Immature natural killer cell (primary cell): ENCODE measurements at regions not wholly inside any gene's neighbourhood (a gene's known extent, or its start where the extent isn't known, plus 50 kb on each side); places are given as distances from the start of the nearest gene placed in this dataset.

Source experiments
- DNase-seq, 3 donors: peaks; one replicate each; pipeline ENCODE4 v3.0.0; 2022; ENCODE audit warnings: mixed read lengths in 1 of 3
- H3K27ac Mint-ChIP-seq, 6 donors: one replicate each; pipeline ENCODE4 v1.8.0; 2020; ENCODE audit warnings: mixed read lengths in 6 of 6, mild to moderate bottlenecking in 5 of 6, inconsistent platforms in 4 of 6, moderate library complexity in 3 of 6
- H3K27me3 Mint-ChIP-seq, 3 donors: one replicate each; pipeline ENCODE4 v1.8.0; 2020 to 2021; ENCODE audit warnings: low read depth in 3 of 3, mild to moderate bottlenecking in 3 of 3, mixed read lengths in 3 of 3, moderate library complexity in 3 of 3, inconsistent platforms in 1 of 3
- H3K36me3 Mint-ChIP-seq, 3 donors: one replicate each; pipeline ENCODE4 v1.8.0; 2020; ENCODE audit warnings: mixed read lengths in 3 of 3, inconsistent platforms in 2 of 3, mild to moderate bottlenecking in 2 of 3
- H3K4me1 Mint-ChIP-seq, 2 donors: one replicate each; pipeline ENCODE4 v1.8.0; 2020; ENCODE audit warnings: inconsistent platforms in 2 of 2, mild to moderate bottlenecking in 2 of 2, mixed read lengths in 2 of 2, moderate library complexity in 1 of 2
- H3K4me3 Mint-ChIP-seq, 5 donors: one replicate each; pipeline ENCODE4 v1.8.0; 2020; ENCODE audit warnings: mild to moderate bottlenecking in 5 of 5, mixed read lengths in 5 of 5, inconsistent platforms in 3 of 5, moderate library complexity in 3 of 5
- H3K9me3 Mint-ChIP-seq, 6 donors: one replicate each; pipeline ENCODE4 v1.8.0; 2020; ENCODE audit warnings: mild to moderate bottlenecking in 6 of 6, mixed read lengths in 6 of 6, inconsistent platforms in 4 of 6, moderate library complexity in 3 of 6

DNA sequence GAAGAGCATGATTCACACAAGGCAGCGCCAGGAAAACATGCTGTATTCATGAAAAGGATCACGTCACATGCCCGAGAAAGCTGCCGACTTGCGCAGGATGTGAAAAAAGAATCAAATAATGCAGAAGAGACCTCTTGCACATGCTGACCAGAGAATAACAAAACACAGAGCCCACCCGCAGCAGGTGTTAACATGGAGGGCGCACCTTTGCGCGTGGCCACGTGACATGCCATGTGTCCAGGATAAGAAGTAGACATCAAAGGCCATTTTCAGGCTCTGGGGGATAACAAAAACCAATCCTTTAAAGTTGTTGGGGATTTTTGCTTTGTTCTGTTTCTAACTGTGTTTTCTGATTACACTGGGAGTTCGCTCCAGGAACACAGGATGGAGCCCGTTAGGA is 1332.8 kb downstream of the ZPLD1 start:
- Mint-ChIP-seq H3K27me3 (no peaks in the 10 kb centered on the region), H3K36me3 (no peaks in the 10 kb centered on the region), H3K4me1 (no peaks in the 10 kb centered on the region), H3K9me3 (peaks cover 3 to 40% (median 12%) of the 10 kb centered on the region in 6 donors), H3K27ac (no peak overlapping the region), H3K4me3 (no peak overlapping the region)
- DNase-seq = no peak

DNA sequence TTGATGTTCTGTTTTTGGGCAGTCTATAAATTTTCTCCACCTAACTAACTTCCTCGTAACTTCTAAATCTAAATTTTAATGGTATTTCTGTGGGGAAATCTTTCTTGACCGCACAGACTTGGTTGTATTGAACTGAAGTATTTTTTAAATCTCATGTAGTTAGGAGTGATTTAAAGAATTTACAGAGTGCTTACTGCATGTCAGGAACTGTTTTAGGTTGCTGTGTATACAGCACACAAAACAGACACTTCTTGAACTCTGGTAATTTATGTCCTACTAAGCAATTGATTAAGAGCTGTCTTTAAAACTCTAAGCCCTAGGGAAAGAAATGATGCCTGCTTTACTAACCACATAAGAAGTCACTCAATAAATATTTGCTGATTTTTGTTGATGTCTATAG is 1350.2 kb downstream of the ZPLD1 start:
- H3K9me3 Mint-ChIP-seq = peaks cover 3 to 20% (median 5%) of the 10 kb centered on the region in 6 donors
- H3K4me1 Mint-ChIP-seq = no peaks in the 10 kb centered on the region
- DNase-seq = no peak
- H3K27me3 Mint-ChIP-seq = no peaks in the 10 kb centered on the region
- no peak overlapping the region for H3K4me3 Mint-ChIP-seq
- no peak overlapping the region for H3K27ac Mint-ChIP-seq
- no peaks in the 10 kb centered on the region for H3K36me3 Mint-ChIP-seq

DNA sequence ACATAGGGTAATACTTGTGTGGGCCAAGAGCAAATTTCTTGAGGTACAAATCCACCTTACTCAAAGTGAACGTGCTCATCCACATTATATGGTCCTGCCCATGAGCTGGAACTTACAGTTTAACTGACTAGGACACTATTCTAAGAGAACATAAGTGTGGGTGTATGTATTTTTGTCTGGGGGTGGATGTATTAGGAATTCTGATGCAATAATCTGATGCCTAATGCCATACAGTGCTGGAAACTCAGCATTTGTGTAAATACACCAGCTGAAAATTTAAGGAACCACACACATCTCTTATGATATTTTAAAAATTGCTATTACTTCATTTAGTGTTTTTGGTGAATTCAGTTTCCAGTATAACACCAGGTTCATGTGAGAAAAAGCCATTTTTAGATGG is 1350.7 kb downstream of the ZPLD1 start:
- no peak for DNase-seq

DNA sequence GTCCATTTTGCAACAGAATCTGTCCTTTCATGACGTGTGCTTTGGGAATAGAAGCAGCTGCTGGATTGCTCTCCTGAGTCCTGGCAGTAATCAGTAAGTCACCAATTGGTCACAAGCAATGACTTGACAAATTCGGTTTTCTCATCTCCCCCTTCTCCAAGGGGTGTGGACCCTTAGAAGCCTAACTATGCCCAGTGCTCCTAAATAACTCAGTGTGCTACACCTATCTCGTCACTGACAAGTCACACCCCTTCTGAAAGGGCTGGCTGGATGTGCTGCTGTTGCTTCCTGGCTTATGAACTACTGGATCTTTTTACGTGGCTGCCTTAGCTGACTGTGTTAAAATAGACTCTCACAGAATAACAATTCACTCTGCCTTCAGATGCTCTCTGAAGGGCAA is 1351.5 kb downstream of the ZPLD1 start:
- Mint-ChIP-seq H3K27me3 (no peaks in the 10 kb centered on the region), H3K4me1 (no peaks in the 10 kb centered on the region), H3K4me3 (no peak overlapping the region), H3K36me3 (no peaks in the 10 kb centered on the region), H3K9me3 (peaks cover 3 to 14% (median 5%) of the 10 kb centered on the region in 6 donors), H3K27ac (no peak overlapping the region)
- DNase-seq = no peak

More for the DNA sequence above, 1350.7 kb downstream of the ZPLD1 start:
- Mint-ChIP-seq H3K4me3 (no peak overlapping the region), H3K4me1 (no peaks in the 10 kb centered on the region), H3K27ac (no peak overlapping the region), H3K27me3 (no peaks in the 10 kb centered on the region), H3K9me3 (peaks cover 3 to 20% (median 5%) of the 10 kb centered on the region in 6 donors), H3K36me3 (no peaks in the 10 kb centered on the region)

DNA sequence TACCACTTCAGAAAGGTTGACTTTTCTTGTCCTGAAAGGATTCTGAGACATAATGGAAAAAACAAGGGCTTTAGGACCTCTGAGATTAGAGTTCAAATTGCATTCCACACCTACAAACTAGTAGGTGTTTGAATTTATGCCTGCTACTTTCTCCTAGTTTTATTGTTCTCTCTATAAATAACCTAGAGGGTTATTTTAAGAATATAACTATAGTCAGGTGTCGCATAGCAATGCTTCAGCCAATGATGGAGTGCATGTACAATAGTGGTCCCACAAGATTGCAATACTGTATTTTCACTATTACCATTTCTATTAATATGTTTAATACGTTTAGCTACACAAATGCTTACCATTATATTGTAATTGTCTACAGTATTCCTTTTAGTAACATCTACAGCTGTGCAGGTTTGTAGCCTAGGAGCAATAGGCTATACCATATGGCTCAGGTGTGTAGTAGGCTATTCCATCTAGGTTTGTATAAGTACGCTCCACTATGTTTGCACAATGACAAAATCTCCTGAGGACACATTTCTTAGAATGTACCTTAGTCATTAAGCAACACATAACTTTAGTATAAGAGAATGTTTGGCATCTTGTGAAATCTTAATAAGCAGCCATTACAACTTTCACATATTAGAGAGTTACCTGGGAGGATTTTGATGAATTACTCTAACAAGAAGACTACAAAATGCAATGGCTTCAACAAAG is 1352.5 kb downstream of the ZPLD1 start:
- Mint-ChIP-seq H3K36me3 (no peaks in the 10 kb centered on the region), H3K27me3 (no peaks in the 10 kb centered on the region), H3K4me1 (no peaks in the 10 kb centered on the region), H3K27ac (no peak overlapping the region), H3K4me3 (no peak overlapping the region), H3K9me3 (peaks cover 3 to 14% (median 5%) of the 10 kb centered on the region in 6 donors)
- DNase-seq = no peak

DNA sequence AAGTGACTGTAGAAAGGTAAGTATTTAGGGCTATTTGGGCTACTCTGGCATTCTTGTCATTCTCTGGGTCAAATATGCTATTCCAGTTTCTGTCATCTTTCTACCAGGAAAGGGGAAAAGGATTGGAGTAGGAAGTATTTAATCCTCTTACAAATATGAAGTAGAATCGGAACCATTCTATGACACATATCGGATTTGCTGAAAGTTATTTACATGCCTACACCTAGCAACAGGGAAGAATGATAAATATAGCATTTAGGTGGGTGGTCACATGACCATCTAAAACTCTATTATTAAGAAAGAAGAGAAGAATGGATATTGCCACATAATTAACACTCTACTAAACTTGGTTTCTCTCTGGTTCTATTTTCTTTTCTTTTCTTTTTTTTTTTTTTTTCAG is 1353.1 kb downstream of the ZPLD1 start:
- Mint-ChIP-seq H3K9me3 (peaks cover 2 to 10% (median 5%) of the 10 kb centered on the region in 6 donors), H3K27ac (no peak overlapping the region), H3K4me3 (no peak overlapping the region), H3K4me1 (no peaks in the 10 kb centered on the region), H3K36me3 (no peaks in the 10 kb centered on the region), H3K27me3 (no peaks in the 10 kb centered on the region)
- no peak for DNase-seq

DNA sequence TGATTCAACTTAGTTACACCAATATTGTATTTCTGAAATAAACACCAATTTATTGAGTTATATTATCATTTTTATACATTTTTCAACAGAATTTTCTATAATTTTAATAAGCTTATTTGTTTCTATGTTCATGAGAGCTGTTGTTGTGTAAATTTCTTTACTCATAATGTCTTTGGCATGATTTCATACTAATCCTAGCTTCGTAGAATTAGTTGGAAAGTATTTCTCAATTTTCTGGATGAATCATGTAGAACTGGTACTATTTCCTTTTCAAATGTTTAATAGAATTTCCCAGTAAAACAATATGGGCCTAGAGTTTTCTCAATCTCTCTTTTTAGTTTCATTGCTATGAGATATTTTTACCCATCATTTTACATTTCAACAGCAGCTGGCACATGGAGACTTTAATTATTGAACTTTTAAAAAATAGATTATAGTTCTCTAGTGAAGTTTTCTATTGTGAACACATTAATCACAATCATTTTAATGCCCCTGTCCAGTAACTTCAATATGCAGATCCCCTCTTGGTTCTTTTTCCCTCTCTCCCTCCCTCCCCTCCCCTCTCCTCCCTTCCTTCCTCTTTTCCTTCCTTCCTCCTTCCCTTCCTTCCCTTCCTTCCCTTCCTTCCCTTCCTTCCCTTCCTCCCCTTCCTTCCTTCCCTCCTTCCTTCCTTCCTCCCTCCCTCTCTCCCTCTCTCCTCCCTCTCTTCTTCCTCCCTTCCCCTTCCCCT is 1357.1 kb downstream of the ZPLD1 start:
- Mint-ChIP-seq H3K9me3 (peaks cover 3 to 13% (median 7%) of the 10 kb centered on the region in 6 donors), H3K4me3 (no peak overlapping the region), H3K36me3 (no peaks in the 10 kb centered on the region), H3K4me1 (no peaks in the 10 kb centered on the region), H3K27me3 (no peaks in the 10 kb centered on the region), H3K27ac (no peak overlapping the region)
- no peak for DNase-seq

DNA sequence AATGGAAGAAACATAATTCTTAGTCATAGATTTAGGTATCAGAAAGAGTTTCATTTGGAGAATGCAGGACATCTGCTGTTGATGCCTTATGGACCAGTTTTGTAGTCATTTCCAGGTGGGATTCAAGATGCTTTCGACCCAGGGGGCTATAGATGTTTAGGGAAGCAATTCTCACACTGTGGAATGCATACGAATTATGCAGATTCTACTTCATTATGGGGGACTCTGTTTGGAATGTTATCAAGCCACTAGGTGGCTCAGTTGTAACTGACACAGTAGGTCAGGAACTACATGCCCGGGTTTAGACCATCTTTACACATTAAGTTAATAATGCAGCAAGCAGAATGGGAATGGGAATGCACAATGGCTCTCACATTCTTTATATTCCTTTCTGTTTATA is 1359.8 kb downstream of the ZPLD1 start:
- H3K4me1 Mint-ChIP-seq = no peaks in the 10 kb centered on the region
- no peak overlapping the region for H3K4me3 Mint-ChIP-seq
- peaks cover 2 to 13% (median 5%) of the 10 kb centered on the region in 6 donors for H3K9me3 Mint-ChIP-seq
- DNase-seq = no peak
- H3K36me3 Mint-ChIP-seq = no peaks in the 10 kb centered on the region
- no peak overlapping the region for H3K27ac Mint-ChIP-seq
- no peaks in the 10 kb centered on the region for H3K27me3 Mint-ChIP-seq

DNA sequence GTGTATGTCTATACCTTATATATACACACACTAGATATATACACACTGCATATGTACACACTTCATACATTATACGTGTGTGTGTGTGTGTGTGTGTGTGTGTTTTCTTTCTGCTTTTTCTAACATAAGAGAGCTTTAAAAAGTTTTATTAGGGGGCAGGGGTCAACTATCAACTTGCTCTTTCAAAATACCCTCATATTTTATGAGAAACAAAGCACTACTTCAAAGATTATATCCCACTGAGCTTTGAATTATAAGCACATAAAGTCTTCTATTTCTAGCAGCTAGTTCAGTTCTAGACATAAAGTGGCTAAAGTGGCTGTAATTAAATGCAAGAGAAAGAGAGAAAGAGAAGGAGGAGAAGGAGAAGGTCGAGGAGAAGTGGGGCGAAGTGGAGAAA is 1361.3 kb downstream of the ZPLD1 start:
- Mint-ChIP-seq H3K27me3 (no peaks in the 10 kb centered on the region), H3K9me3 (peaks cover 2 to 22% (median 8%) of the 10 kb centered on the region in 6 donors), H3K4me1 (no peaks in the 10 kb centered on the region), H3K36me3 (no peaks in the 10 kb centered on the region), H3K4me3 (no peak overlapping the region), H3K27ac (no peak overlapping the region)
- DNase-seq = no peak

DNA sequence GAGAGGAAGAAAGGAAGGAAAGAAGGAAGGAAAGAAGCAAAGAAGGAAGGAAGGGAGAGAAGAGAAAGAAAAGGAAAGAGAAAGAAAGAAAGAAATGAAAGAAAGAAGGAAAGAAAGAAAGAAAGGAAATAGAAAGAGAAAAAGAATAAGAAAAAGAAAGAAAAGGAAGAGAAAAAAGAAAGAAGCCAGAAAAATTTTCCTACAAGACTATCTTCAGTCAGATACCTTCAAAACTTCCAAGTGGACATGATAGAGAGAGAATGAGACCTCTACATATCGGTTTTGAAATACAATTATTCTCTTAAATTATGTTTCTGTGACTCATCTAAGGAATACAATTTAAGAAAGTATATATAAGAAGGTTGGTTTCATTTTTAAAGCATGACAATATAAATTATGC is 1369.0 kb downstream of the ZPLD1 start:
- Mint-ChIP-seq H3K4me3 (no peak overlapping the region), H3K9me3 (peaks cover 4 to 56% (median 20%) of the 10 kb centered on the region in 6 donors), H3K27ac (no peak overlapping the region)

DNA sequence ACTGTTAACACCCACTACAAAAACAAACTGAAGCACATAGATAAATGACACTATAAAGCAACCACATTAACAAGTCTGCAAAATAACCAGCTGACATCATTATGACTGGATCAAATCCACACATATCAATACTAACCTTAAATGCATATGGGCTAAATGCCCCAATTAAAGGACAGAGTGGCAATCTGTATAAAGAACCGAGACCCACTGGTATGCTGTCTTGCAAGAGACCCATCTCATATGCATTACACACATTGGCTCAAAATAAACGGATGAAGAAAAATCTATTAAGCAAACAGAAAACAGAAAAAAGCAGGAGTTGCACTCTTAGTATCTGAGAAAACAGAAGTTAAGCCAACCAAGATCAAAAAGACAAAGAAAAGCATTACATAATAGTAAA is 1375.4 kb downstream of the ZPLD1 start:
- no peaks in the 10 kb centered on the region for H3K4me1 Mint-ChIP-seq

More for the DNA sequence above, 1369.0 kb downstream of the ZPLD1 start:
- no peak for DNase-seq
- no peaks in the 10 kb centered on the region for H3K4me1 Mint-ChIP-seq
- H3K36me3 Mint-ChIP-seq = no peaks in the 10 kb centered on the region
- H3K27me3 Mint-ChIP-seq = peaks cover 0 to 1% (median 0%) of the 10 kb centered on the region in 3 donors

DNA sequence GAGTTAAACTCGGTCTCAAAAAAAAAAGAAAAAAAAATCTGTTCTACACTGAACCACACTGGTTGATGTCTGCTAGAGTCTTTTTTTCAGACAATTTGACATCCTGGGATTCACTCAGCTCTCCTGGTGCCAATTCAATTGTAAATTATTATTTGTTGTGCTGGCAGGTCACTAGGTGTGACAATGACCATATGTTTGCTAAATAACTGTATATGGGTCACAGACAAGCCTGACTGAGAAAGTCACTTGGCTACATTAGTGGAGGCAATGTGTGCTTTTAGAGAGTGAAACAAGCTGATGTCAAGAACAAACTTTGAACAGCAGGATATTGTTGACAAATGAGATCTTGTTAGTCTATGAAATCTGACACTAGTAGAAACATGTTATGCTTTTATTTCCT is 1379.1 kb downstream of the ZPLD1 start:
- no peaks in the 10 kb centered on the region for H3K27me3 Mint-ChIP-seq
- H3K4me3 Mint-ChIP-seq = no peak overlapping the region
- no peak overlapping the region for H3K27ac Mint-ChIP-seq
- no peak for DNase-seq
- no peaks in the 10 kb centered on the region for H3K4me1 Mint-ChIP-seq
- no peaks in the 10 kb centered on the region for H3K36me3 Mint-ChIP-seq
- peaks cover 8 to 34% (median 22%) of the 10 kb centered on the region in 6 donors for H3K9me3 Mint-ChIP-seq

More for the DNA sequence above, 1375.4 kb downstream of the ZPLD1 start:
- Mint-ChIP-seq H3K9me3 (peaks cover 3 to 50% (median 20%) of the 10 kb centered on the region in 6 donors), H3K36me3 (no peaks in the 10 kb centered on the region), H3K27me3 (peaks cover 0 to 1% (median 0%) of the 10 kb centered on the region in 3 donors), H3K27ac (no peak overlapping the region), H3K4me3 (no peak overlapping the region)
- DNase-seq = no peak

DNA sequence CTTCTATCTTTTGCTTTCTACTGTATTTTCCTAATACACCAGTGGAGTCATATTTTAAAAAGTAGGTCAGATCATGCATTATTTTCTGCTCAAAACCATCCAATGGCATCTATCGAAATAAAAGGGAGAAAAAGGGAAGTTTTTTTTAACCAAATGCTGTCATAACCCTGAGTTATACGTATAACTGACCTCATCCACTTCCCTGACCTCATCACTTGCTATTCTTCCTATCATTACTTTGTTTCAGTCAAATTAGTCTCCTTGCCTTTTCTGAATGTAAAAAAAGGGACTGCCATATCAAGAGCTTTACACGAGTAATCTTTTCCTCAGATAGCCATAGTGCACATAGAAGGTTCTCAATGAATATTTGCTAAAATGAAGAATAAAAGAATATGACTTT is 1383.6 kb downstream of the ZPLD1 start:
- Mint-ChIP-seq H3K36me3 (no peaks in the 10 kb centered on the region), H3K4me1 (no peaks in the 10 kb centered on the region), H3K9me3 (peaks cover 9 to 35% (median 19%) of the 10 kb centered on the region in 6 donors), H3K27me3 (no peaks in the 10 kb centered on the region), H3K27ac (no peak overlapping the region), H3K4me3 (no peak overlapping the region)
- DNase-seq = no peak

DNA sequence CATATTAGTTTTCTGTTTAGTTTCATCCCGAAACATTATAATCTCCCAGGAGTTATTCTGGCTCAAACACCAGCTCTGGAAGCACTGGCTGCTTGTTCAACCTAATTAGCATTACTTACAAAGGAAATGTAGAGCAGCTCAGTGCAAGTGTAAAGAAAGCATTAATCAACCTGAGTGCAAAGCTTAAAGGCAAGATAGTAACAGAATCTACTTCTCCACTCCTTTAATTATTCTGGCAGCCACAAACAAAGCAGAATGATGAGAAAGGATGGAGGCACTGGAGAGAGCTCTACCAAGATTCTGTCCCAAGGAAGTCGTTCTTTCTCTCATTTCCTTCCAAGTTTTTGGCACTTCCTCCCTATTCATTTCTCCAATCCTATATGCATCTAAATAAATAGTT is 1384.0 kb downstream of the ZPLD1 start:
- no peak overlapping the region for H3K4me3 Mint-ChIP-seq

More for the DNA sequence above, 1384.0 kb downstream of the ZPLD1 start:
- no peaks in the 10 kb centered on the region for H3K4me1 Mint-ChIP-seq
- no peak for DNase-seq
- no peaks in the 10 kb centered on the region for H3K27me3 Mint-ChIP-seq
- H3K36me3 Mint-ChIP-seq = no peaks in the 10 kb centered on the region
- no peak overlapping the region for H3K27ac Mint-ChIP-seq
- H3K9me3 Mint-ChIP-seq = peaks cover 9 to 31% (median 19%) of the 10 kb centered on the region in 6 donors
